ENCODE measurements at regions not wholly inside any gene's neighbourhood (a gene's known extent, or its start where the extent isn't known, plus 50 kb on each side); places are given as distances from the start of the nearest gene placed in this dataset.

DNA sequence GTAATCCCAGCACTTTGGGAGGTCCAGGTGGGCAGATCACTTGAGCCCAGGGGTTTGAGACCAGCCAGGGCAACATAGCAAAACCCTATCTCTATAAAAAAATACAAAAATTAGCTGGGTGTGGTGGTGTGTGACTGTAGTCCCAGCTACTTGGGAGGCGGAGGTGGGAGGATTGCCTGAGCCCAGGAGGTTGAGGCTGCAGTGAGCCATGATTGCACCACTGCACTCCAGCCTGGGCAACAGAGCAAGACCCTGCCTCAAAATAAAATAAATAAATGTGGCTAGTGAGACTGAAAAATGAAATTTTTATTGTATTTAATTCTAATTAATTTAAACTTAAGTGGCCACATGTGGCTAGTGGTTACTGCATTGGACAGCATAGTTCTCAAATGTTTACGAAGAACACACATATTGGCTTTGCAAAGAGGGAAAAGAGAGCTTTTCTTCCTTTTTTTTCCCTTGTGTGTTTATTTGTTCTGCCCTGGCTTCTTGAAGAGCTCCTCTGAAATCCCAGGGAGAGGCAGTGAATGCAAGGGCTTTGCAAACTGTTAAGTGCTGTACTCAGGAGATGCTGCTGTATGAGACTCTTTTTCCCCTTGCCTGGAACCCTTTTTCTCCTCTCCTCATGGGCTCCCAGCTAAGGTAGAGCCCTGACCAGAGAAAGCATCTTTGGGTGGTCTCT is 59.0 kb upstream of the RPL11 start:
- Histone ChIP-seq H4K91ac (ENCODE audit: insufficient read depth, low read depth, low read length) (peak overlapping the region; percentile 37; the same call in 1 of the 2 replicates), H3K27me3 (ENCODE audit: control insufficient read depth, insufficient read depth, low read length) (no peaks in the 10 kb centered on the region), H3K79me1 (ENCODE audit: low read depth in 1 of 2, low read length in 2 of 2) (peaks cover 7 to 27% of the 10 kb centered on the region in 2 experiments; a peak in 3 of 4 replicates), H4K5ac (ENCODE audit: low read depth, low read length) (no peak overlapping the region), H3K14ac (replicated peaks; ENCODE audit: low read depth, low read length) (0 out of 2 replicates have a peak overlapping the region, but pooled peaks have one; percentile 8), H3K4ac (ENCODE audit: low read depth, low read length) (peak overlapping the region; percentile 9; the same call in 1 of the 2 replicates), H2BK20ac (ENCODE audit: low read depth, low read length) (peak overlapping the region; percentile 0; the same call in 1 of the 2 replicates), H3K9ac (ENCODE audit: low read depth, low read length) (no peak overlapping the region), H3K36me3 (ENCODE audit: control insufficient read depth, insufficient read depth, low read length) (no peaks in the 10 kb centered on the region), H3K4me2 (ENCODE audit: low read depth, low read length) (no peak overlapping the region; the same call in 1 of the 2 replicates), H2BK15ac (ENCODE audit: low read depth, low read length) (0 out of 3 replicates have a peak overlapping the region, but pooled peaks have one; percentile 58), H3K9me1 (ENCODE audit: insufficient read depth, low read length) (peaks cover 8% of the 10 kb centered on the region), H3K27ac (ENCODE audit: insufficient read depth, low read length) (peak overlapping the region; percentile 1; the same call in 1 of the 2 replicates), H4K20me1 (ENCODE audit: insufficient read depth, low read length) (no peaks in the 10 kb centered on the region), H3K56ac (ENCODE audit: extremely low read depth, insufficient read depth, low read length) (no peak overlapping the region), H2BK120ac (ENCODE audit: low read depth, low read length) (peak overlapping the region; percentile 57), H3K18ac (ENCODE audit: low read depth, low read length) (no peak overlapping the region), H2BK5ac (ENCODE audit: low read depth, low read length, poor library complexity, severe bottlenecking) (no peak overlapping the region), H2AK5ac (ENCODE audit: low read depth, low read length) (peak overlapping the region; percentile 29; the same call in 1 of the 2 replicates), H2AK9ac (replicated peaks; ENCODE audit: low read depth, low read length, poor library complexity) (no peak overlapping the region), H3K23ac (ENCODE audit: low read depth, low read length) (no peak overlapping the region), H3K4me1 (ENCODE audit: control insufficient read depth, insufficient read depth, low read length) (peaks cover 10% of the 10 kb centered on the region), H3K9me3 (ENCODE audit: control insufficient read depth, insufficient read depth, low read length) (no peaks in the 10 kb centered on the region), H4K8ac (ENCODE audit: low read depth in 2 of 2, low read length in 2 of 2) (no peak overlapping the region), H2AFZ (replicated peaks; ENCODE audit: low read length, poor library complexity) (no peak overlapping the region), H3K4me3 (ENCODE audit: insufficient read depth, low read depth, low read length) (no peak overlapping the region)
- no TSS peak for BruUV-seq (replicated peaks)
- ATAC-seq (ENCODE audit: low read depth) (no peak), DNase-seq (peak; percentile 50)
- WGBS, 2 experiments (ENCODE audit: extremely low coverage in 2 of 2, insufficient read length in 1 of 2): 100% methylated on average over 1 of the region's 2 CpGs; no CpG with 5 or more reads in 1 of the 2 experiments
- ChIA-PET CTCF (interaction anchor here (1.3 kb wide), 1 partner anchor 77 kb away, joined by 3 read pairs; no protein-coding TSS in a partner anchor), POLR2A (ENCODE audit: unreplicated experiment) (interaction anchor here (0.6 kb wide), 1 partner anchor 73 kb away, joined by 3 read pairs; the partner anchor contains the start of gene ID3)
- TF ChIP-seq BHLHE40 (IDR thresholded peaks at IDR 0.05; ENCODE audit: low read depth, low read length): no peak
- no peak for TF ChIP-seq FOS (IDR thresholded peaks at IDR 0.05; ENCODE audit: low read depth, low read length)
- no peak for TF ChIP-seq MXI1 (IDR thresholded peaks at IDR 0.05; ENCODE audit: borderline replicate concordance, low read depth, low read length)
- TF ChIP-seq RCOR1 (IDR thresholded peaks at IDR 0.05; ENCODE audit: insufficient replicate concordance, low read length): no peak
- no peak for TF ChIP-seq NFE2L2 (IDR thresholded peaks at IDR 0.05; ENCODE audit: low read depth, low read length)
- no peak for TF ChIP-seq SMC3 (IDR thresholded peaks at IDR 0.05; ENCODE audit: low read depth, low read length)
- TF ChIP-seq, protein P1, sequence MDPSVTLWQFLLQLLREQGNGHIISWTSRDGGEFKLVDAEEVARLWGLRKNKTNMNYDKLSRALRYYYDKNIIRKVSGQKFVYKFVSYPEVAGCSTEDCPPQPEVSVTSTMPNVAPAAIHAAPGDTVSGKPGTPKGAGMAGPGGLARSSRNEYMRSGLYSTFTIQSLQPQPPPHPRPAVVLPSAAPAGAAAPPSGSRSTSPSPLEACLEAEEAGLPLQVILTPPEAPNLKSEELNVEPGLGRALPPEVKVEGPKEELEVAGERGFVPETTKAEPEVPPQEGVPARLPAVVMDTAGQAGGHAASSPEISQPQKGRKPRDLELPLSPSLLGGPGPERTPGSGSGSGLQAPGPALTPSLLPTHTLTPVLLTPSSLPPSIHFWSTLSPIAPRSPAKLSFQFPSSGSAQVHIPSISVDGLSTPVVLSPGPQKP (IDR thresholded peaks at IDR 0.05; ENCODE audit: borderline replicate concordance, low read depth, low read length): no peak
- TF ChIP-seq CHD1 (IDR thresholded peaks at IDR 0.05; ENCODE audit: low read depth, low read length): no peak
- no peak for TF ChIP-seq MAFK (IDR thresholded peaks at IDR 0.05; ENCODE audit: low read depth, low read length)
- no peak for TF ChIP-seq POLR2A (IDR thresholded peaks at IDR 0.05; ENCODE audit: low read depth, low read length)
- TF ChIP-seq, protein P2, sequence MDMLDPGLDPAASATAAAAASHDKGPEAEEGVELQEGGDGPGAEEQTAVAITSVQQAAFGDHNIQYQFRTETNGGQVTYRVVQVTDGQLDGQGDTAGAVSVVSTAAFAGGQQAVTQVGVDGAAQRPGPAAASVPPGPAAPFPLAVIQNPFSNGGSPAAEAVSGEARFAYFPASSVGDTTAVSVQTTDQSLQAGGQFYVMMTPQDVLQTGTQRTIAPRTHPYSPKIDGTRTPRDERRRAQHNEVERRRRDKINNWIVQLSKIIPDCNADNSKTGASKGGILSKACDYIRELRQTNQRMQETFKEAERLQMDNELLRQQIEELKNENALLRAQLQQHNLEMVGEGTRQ (IDR thresholded peaks at IDR 0.05; ENCODE audit: low read depth, low read length): no peak
- TF ChIP-seq RAD21 (IDR thresholded peaks at IDR 0.05; ENCODE audit: low read length): no peak
- no peak for TF ChIP-seq MAZ (IDR thresholded peaks at IDR 0.05; ENCODE audit: borderline replicate concordance, low read depth, low read length)
- dilution Hi-C loops (cut with HindIII; ENCODE audit: low sequenced_read_pairs, unreplicated experiment): no loop called here
- intact Hi-C loops (cut with micrococcal nuclease): loop anchor here (10.0 kb wide), 1 partner anchor 658 kb away; the partner anchor contains the start of gene LACTBL1
- in situ Hi-C loops (cut with MboI; ENCODE audit: low sequenced_read_pairs): loop anchor here (25.0 kb wide), 1 partner anchor 645 kb away; no protein-coding TSS in a partner anchor
